ENCODE measurements at regions not wholly inside any gene's neighbourhood (a gene's known extent, or its start where the extent isn't known, plus 50 kb on each side); places are given as distances from the start of the nearest gene placed in this dataset.

- TF ChIP-seq CTCF (IDR thresholded peaks at IDR 0.05), result no peak
- TF ChIP-seq POLR2A (IDR thresholded peaks at IDR 0.05), result no peak
These were observed 54.9 kb upstream of the LRRC55 start for GRCh38 chr11:57126766-57127400.
